ENCODE measurements at regions not wholly inside any gene's neighbourhood (a gene's known extent, or its start where the extent isn't known, plus 50 kb on each side); places are given as distances from the start of the nearest gene placed in this dataset.

DNA sequence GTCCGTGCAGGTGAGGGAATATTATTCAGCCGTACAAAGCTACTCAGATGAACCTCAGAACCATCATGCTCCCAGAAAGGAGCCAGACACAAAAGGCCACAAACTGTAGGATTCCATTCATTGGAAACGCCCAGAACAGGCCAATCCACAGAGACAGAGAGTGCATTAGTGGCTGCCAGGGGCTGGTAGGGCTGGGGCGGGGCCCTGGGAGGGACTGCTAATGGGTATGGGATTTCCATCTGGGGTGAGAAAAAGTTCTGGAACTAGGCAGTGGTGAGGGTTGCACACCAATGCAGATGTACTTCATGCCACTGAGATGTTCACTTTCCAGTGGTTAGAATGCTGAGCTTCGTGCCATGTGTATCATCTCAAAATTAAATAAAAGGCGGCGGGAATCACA is 101.1 kb downstream of the RFLNA start:
- Histone ChIP-seq H3K36me3 (ENCODE audit: control insufficient read depth, insufficient read depth, low read length) (no peaks in the 10 kb centered on the region), H3K9me3 (ENCODE audit: control insufficient read depth, insufficient read depth, low read depth, low read length) (no peaks in the 10 kb centered on the region), H3K27me3 (ENCODE audit: control insufficient read depth, insufficient read depth, low read length) (no peaks in the 10 kb centered on the region), H3K4me3 (ENCODE audit: low read depth in 2 of 2, low read length in 2 of 2) (no peak overlapping the region), H3K27ac (ENCODE audit: low read length) (peak overlapping the region; percentile 94), H3K4me1 (ENCODE audit: control insufficient read depth, insufficient read depth, low read length) (peaks cover 92% of the 10 kb centered on the region)
- ChIA-PET CTCF (no interaction called here), POLR2A (interaction anchor here (0.6 kb wide), 1 partner anchor 145 kb away, joined by 3 read pairs; no protein-coding TSS in a partner anchor)
- ATAC-seq = no peak
- no TSS peak for BruUV-seq (replicated peaks)
- in situ Hi-C loops (cut with HindIII; ENCODE audit: low pct_unique_long_range_greater_than_20kb, low sequenced_read_pairs) (no loop called here), intact Hi-C loops (cut with micrococcal nuclease; ENCODE audit: unreplicated experiment) (loop anchor here (10.0 kb wide), 1 partner anchor 169 kb away; the partner anchor contains the start of gene NCOR2)
- TF ChIP-seq TCF7L2 (IDR thresholded peaks at IDR 0.05; ENCODE audit: low read depth, low read length) = no peak
- no peak for TF ChIP-seq POLR2AphosphoS5 (IDR thresholded peaks at IDR 0.05; ENCODE audit: low read depth, low read length)
- TF ChIP-seq SIN3A (IDR thresholded peaks at IDR 0.05; ENCODE audit: borderline replicate concordance, insufficient read depth, low read depth, low read length) = no peak
- TF ChIP-seq, protein P1, sequence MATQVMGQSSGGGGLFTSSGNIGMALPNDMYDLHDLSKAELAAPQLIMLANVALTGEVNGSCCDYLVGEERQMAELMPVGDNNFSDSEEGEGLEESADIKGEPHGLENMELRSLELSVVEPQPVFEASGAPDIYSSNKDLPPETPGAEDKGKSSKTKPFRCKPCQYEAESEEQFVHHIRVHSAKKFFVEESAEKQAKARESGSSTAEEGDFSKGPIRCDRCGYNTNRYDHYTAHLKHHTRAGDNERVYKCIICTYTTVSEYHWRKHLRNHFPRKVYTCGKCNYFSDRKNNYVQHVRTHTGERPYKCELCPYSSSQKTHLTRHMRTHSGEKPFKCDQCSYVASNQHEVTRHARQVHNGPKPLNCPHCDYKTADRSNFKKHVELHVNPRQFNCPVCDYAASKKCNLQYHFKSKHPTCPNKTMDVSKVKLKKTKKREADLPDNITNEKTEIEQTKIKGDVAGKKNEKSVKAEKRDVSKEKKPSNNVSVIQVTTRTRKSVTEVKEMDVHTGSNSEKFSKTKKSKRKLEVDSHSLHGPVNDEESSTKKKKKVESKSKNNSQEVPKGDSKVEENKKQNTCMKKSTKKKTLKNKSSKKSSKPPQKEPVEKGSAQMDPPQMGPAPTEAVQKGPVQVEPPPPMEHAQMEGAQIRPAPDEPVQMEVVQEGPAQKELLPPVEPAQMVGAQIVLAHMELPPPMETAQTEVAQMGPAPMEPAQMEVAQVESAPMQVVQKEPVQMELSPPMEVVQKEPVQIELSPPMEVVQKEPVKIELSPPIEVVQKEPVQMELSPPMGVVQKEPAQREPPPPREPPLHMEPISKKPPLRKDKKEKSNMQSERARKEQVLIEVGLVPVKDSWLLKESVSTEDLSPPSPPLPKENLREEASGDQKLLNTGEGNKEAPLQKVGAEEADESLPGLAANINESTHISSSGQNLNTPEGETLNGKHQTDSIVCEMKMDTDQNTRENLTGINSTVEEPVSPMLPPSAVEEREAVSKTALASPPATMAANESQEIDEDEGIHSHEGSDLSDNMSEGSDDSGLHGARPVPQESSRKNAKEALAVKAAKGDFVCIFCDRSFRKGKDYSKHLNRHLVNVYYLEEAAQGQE (IDR thresholded peaks at IDR 0.05; ENCODE audit: insufficient read depth in 1 of 2, low read depth in 2 of 2, low read length in 1 of 2) = no peak
- TF ChIP-seq, protein P2, sequence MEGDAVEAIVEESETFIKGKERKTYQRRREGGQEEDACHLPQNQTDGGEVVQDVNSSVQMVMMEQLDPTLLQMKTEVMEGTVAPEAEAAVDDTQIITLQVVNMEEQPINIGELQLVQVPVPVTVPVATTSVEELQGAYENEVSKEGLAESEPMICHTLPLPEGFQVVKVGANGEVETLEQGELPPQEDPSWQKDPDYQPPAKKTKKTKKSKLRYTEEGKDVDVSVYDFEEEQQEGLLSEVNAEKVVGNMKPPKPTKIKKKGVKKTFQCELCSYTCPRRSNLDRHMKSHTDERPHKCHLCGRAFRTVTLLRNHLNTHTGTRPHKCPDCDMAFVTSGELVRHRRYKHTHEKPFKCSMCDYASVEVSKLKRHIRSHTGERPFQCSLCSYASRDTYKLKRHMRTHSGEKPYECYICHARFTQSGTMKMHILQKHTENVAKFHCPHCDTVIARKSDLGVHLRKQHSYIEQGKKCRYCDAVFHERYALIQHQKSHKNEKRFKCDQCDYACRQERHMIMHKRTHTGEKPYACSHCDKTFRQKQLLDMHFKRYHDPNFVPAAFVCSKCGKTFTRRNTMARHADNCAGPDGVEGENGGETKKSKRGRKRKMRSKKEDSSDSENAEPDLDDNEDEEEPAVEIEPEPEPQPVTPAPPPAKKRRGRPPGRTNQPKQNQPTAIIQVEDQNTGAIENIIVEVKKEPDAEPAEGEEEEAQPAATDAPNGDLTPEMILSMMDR (IDR thresholded peaks at IDR 0.05) = no peak
- DNase-seq (ENCODE audit: low read depth, low spot score) = no peak

DNA sequence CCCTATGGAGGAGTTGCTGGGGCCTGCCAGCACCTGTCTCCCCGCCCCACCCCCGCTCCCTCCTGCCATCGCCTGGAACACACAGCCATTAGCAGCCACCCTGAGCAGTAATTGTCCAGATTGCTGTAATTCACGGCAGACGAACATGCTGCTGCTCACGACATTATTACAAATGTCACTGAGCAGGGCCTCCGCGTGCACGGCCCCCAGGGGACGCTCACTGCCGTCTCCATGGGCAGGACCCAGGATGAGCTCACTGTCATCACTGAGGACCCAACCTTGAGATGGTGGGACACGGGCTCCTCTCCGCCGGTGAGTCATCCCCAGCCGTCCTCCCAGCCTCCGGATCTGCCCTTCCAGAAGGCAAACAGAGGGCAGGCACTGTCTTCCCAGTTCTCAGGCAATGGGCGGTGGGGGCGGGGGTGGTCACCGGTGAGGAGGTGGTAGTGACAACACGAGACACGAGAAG is 100.4 kb downstream of the RFLNA start:
- H3K36me3 ChIP-seq (ENCODE audit: control insufficient read depth, insufficient read depth, low read length) = no peaks in the 10 kb centered on the region
- peaks cover 98% of the 10 kb centered on the region for H3K4me1 ChIP-seq (ENCODE audit: control insufficient read depth, insufficient read depth, low read length)
- BruUV-seq (replicated peaks) = no TSS peak
- H3K4me3 ChIP-seq (ENCODE audit: low read depth in 2 of 2, low read length in 2 of 2) = no peak overlapping the region
- ChIA-PET CTCF (no interaction called here), POLR2A (no interaction called here)
- H3K27ac ChIP-seq (ENCODE audit: low read length) = peak overlapping the region; percentile 94
- H3K27me3 ChIP-seq (ENCODE audit: control insufficient read depth, insufficient read depth, low read length) = no peaks in the 10 kb centered on the region
- H3K9me3 ChIP-seq (ENCODE audit: control insufficient read depth, insufficient read depth, low read depth, low read length) = no peaks in the 10 kb centered on the region
- no peak for ATAC-seq
- intact Hi-C loops (cut with micrococcal nuclease; ENCODE audit: unreplicated experiment) (loop anchor here (10.0 kb wide), 1 partner anchor 169 kb away; the partner anchor contains the start of gene NCOR2), in situ Hi-C loops (cut with HindIII; ENCODE audit: low pct_unique_long_range_greater_than_20kb, low sequenced_read_pairs) (no loop called here)
- no peak for DNase-seq (ENCODE audit: low read depth, low spot score)
- TF ChIP-seq POLR2AphosphoS5 (IDR thresholded peaks at IDR 0.05; ENCODE audit: low read depth, low read length) = no peak
- TF ChIP-seq, protein P2 (IDR thresholded peaks at IDR 0.05) = peak; percentile 5; the same call in 1 of the 2 replicates

Data from Panc1 (cell line).